GM12874 (cell line): ENCODE measurements at regions not wholly inside any gene's neighbourhood (a gene's known extent, or its start where the extent isn't known, plus 50 kb on each side); places are given as distances from the start of the nearest gene placed in this dataset.

Experiments
- CTCF ChIP-seq: IDR thresholded peaks from 2 replicates; pipeline ENCODE4 v1.5.1; 2011; ENCODE audit warnings: low read depth, mild to moderate bottlenecking, control low read depth, low read length, moderate library complexity; ENCODE audit not compliant: insufficient read depth

DNA sequence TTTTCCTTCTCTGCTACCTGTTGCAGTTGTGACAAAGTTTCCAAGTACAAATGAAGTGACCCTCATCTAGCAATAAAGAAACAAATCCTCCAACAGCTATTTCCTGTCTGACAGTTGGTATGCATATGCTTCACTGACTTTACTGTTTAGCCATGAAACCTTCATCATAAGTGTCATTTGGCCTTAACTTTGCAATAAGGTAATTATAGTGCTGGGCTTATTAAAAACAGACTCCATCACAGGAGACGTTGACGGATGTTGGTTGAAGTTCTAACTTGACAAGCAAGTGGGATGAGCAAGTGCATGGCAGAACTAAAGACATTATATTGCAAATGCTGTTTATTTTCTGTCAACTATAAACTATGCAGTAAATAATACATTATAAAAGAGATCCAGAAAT lies 425.2 kb downstream of the RPS29 start:
- TF ChIP-seq CTCF = no peak

DNA sequence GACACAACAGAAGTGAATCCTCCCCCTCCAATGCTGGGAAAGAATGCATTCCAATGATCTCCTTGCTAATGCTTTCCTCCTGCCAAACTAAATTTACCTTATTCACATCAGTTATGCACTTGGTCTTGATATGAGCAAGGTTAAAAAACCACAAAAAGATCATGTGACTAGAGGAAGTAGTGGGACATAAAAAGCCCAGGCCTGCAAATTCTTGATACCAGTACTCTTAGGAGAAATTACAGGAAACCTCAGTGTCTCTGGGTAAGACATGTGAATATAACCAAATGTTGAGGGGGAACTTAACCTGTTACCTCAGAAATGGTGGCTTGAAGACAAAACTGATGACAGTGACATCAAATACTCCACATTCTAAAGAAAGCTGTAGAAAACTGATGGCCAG lies 427.1 kb downstream of the RPS29 start:
- no peak for TF ChIP-seq CTCF

DNA sequence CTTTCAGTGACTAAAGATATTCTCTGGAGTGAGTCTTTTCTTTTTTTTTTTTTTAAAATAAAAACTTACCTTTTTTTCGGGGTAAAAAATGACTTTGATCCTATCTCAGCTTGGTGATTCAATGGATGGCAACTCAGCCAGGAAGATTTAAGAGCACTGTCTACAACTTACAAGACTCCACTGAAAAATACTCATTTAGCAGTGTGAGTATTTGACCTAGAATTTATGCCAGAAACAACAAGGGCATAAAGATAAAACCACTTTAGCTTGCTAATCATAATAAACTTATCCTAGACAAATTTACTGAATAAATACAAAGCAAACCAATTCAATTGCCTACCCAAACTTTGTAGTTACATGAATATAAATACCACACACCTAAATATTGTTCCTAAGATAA lies 446.6 kb downstream of the RPS29 start:
- no peak for TF ChIP-seq CTCF

GRCh38 chr14:49134940-49135339 lies 451.2 kb downstream of the RPS29 start:
- no peak for TF ChIP-seq CTCF

DNA sequence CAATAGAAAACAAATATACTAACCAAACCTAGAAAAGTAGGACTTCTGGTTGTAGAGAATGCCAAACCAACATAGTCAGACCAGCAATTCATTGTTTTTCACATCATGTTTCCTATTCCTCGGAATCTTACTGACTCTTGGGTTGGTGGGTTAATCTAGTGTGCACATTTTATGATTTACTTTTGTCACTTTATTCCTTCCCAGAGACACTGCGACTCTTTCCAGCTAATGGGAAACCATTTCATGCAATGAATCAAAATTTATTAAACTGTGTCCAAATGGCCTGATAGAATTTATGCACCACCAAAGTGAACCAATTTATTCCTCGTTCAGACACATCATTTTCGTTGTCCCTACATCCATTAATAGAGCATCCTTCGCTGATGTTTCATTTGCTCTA lies 464.9 kb downstream of the RPS29 start:
- TF ChIP-seq CTCF = no peak

DNA sequence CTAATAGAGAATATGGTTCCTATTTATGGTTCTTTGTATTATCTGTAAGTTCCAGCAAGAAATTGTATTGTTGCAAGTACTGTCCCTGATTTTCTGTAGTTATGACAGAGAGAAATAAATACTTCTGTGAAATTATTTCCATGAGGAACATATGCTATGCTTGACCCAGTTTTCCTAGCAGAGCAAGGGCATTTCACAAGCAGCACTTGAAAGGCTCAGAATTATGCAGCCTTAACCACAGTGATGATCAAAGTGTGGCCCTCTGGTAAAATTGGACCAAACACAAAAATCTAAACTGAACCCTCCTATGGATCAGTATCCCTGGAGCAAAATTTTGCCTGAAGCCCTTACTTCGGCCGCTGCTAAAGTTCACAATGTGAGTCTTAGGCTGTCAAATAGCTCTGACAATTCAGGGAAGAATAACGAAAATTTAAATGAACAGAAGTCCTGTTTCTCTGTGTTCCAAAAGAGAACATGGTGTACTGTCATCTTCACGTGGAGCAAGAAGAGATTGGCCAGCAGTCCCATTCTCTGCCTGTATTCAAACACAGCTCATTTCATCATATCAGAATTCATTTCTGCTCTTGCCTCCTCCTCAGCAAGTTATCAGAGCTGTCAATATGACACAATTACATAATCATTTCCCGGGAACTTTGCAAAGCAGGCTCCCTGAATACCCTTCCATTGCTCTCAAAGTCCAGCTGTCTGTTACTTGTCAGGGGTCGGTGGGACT lies 471.9 kb downstream of the RPS29 start:
- no peak for TF ChIP-seq CTCF

- TF ChIP-seq CTCF = no peak
These were observed 479.2 kb downstream of the RPS29 start for GRCh38 chr14:49106741-49107667.
